Germinal center (tissue), 1 donor: ENCODE measurements at regions not wholly inside any gene's neighbourhood (a gene's known extent, or its start where the extent isn't known, plus 50 kb on each side); places are given as distances from the start of the nearest gene placed in this dataset.

Experiments used
- DNase-seq: peaks from one replicate; pipeline ENCODE4 v3.0.0; 2012; ENCODE audit warnings: mixed read lengths, low spot score

DNA sequence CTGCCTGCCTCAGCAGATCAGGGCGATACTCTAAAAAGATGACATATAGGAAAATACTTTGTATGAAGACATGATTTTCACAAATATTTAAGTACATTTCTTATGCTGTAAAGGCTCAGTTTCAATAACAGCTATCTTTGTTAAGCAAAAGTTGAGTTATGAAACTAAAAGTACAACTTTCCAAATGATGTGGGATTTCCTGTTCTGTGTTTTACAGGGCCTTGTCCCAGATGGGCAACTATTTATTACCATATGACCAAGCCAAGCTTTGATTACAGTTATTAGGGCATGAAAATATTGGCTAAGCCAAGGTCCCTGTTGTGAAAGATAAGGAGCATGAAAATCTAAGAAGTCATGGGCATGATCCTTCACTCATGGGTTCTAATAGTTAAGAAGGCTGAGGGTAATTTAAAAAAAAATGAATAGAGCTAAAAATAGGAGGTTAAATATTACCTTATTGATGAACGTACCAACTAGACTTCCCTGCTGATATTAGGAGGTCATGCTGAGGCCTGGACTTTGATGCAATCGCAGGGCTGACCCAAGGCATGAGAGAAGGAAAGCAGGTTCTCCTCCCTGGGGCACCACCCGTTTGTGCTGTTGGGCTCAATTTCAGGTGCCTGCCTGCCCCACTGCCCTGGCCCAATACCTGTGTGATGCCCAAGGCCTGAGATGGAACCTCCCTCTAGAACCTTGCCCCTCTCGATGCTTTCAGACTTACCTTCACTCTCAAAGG is 294.4 kb upstream of the PRDM1 start:
- no peak for DNase-seq

DNA sequence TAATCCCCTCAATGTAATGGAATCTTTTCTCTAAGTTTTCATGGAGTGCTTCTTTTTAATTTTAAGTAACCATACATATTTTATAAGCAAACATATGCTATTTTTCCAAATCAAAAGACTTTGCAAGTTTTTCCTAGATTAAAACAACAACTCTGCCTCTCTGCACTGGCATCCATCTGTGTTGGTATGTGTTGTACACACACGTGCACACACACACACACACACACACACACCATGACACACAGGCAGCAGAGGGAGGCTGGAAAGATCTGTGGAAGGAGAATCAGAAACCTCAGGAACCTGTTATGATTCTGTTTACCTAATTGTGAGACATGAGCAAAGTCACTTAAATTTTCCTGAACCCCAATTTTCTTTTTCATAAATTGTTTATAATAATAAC is 295.0 kb upstream of the PRDM1 start:
- DNase-seq: no peak

DNA sequence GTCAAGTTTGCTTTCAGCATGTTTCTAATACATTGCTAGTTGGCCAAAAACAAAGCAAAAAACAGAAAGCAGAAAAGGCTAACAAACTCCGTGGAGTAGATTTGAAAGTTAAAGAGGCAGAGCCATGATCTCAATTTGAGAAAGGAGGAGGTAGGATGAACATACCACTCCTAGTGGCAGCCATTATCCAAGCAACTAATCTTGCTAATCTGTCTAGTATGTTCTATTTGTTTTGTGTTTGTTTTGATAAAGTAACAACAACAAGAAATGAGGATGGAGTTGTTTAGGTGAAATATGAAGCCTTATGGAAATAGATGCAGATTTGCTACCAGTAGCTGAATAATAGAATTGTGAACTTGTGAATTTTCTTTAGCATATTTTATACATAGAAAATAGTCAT is 295.5 kb upstream of the PRDM1 start:
- DNase-seq: no peak

DNA sequence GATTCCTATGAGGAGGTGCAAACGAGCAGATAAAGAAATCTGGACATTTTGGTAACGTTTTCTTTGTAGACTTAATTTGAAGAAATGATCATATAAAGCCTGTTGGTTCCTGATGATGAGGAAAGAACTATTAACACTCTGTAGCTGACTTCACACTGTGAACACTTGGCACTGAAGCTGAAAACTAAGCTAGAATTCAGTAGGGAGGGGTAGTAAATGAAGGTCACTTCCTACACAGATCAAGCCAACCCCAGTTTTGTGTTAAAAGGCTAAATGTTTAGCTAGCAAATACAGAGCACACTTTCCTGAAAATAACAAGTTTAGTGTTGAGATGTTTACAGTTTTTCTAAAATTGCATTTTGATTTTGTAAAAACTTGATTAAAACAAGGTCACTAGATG is 296.2 kb upstream of the PRDM1 start:
- no peak for DNase-seq

DNA sequence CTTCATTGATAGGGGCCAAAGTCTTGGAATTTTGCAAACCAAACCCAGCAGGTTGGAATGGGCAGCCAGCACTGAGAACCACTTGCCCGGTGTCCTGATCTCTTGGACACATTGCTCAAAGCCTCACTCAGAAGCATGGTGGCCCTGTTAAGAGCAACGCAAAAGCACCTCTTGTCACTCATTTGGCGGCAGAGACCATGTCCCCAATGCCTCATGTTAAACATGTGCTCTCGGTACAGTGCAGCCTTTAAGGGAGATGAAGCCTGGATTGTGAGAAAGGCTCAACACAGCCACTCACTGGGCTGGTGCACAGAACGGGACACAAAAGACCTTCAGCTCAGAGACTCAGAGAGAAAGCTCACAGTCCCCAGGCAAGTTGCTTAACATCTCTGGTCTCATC is 298.4 kb upstream of the PRDM1 start:
- DNase-seq: no peak

DNA sequence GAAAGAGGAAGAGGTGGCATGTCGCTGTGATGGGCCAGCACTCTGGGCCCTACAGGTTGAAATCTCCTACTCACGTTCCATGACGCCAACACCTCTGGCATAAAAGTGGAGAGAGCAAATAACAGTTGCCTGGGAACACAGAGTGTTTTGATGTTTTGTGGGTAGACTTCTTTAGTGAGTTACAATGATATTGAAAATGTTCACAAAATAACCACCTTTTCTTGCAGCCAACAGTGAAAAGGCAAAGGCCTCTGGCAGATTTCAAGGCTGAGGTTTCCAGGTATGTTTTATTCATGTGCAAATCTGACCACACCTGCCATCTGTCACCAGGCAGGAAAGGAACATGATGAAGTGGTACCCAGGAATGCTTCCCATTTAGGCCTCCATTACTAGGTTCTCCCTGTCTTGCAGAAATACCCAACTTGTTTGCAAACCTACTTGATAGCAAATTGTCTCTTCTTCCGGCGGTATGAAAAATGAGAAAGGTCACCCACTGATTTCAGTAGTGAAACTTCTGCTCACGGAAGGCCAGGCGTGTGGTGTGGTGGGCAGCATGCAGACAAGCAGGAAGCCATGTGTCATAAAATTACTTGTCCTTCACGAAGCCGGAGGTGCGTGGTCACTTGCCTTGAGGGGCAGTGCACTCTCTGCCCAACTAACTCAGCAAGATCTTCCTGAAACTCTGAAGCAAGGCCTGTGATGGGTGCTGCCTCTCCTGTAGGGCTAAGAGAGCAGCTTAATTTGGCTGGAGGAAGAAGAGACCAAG is 299.1 kb upstream of the PRDM1 start:
- DNase-seq: no peak

DNA sequence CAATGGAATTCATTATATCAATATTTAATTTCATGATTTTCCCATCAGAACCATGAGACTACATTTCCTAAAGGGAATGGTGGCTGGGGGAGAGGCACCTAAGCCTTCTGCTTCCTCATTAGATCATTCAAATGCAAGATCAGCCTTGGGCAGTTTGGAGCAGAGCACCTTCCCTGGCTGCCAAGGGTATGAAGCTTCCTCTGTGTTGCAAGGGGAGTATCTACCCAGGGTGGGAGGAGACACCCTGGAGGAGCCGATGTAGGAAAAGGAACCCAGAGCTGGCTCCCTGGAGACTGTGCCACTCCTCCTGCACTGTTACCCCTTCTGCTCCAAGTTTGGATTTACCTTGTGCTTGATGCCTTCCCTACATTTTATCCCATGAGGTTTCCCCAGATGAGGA is 299.7 kb upstream of the PRDM1 start:
- no peak for DNase-seq

DNA sequence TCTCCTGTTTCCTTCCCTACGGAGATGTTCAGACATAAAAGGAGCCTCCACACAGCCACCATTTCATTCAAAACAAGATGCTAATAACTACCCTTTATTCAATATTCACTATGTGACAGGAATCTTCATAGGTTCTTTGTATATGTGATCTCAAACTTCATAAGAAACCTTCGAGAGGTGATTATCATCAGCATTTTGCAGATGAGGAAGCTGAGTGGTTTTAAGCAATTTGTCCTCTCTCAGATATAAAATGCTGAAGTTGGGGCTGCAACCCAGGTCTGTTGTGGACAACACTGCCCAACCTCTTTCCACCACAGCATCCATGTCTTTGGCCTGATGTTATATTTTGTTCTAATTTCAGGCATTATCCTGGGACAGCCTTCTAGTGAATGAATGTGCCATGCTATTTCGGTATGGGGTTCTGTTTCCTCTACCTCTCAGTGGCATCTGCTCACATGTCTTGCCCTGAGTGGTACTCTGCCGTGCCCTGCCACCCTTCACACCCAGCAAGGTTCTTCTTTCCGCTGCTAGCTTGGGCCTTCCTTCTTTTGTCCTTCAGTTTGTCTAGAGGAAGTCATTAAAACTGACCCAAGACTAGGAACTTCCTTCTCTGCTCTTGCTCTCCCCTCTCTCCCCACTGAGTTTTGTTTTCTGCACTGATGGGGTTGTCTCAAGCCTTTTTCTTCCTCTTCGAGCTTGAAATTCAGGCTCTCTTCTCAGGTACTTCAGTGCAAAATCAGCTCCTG is 300.9 kb upstream of the PRDM1 start:
- DNase-seq: no peak

DNA sequence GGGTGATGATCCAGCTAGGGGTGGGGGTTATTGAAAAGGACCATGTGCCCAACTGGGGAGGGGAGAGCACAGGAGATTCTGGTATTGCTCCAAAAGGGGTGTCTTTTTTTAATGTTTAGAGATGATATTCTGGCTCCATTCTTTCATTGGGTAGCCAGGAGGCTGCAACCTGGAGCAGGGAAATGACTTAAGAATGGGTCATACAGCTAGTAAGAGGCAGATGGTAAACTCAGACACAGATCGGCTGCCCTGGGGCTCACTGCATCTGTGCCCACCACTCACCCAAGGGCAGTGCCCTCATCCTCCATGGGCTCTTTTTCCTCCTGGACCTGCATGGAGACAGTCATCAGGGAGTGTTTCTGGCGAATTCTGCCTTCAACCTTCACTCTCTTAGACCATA is 302.0 kb upstream of the PRDM1 start:
- no peak for DNase-seq

DNA sequence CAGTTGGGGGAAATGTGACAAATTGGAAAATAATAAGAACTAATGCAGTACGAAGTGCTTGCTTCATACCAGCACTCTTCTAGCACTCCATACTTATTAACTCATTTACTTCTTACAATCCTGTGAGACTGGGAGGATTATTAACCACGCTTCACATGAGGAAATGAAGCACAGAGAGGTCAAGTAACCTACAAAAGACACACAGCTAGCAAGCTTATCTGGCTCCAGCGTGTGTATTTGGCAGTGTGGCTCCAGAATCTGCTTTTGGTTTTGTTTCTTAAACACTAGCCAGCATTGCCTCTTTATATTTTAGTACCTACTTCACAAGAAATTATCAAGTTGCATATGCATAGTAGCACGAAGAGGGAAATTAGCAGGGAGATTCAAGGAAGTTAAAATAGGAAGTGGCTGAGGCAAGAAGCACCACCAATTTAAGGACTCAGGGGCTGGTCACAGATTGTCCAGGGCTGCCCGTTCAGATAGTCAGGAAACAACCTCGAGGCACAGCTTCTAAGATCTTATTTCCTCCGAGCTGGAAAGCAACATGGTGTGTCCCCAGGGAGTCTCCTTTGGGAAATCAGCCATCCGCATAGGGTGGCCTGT is 302.7 kb upstream of the PRDM1 start:
- no peak for DNase-seq

DNA sequence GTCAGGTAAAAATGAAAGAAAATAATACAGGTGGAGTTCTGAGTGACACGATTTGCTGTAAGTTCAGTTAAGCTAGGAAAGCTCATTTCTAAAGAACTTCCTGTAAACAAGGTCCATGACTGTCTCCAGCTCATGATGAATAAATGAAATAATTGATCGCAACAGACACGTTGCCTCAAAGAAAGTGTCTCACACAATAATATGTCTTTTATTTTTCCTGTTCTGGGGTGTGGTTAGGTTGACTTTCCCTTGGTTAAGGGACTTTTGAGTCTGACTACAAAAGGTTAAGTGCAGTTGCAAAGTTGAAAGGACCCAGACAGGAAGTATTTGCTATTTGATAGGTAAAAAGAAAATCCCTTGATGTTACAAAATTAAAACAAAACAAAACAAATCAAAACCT is 304.2 kb upstream of the PRDM1 start:
- DNase-seq: no peak

DNA sequence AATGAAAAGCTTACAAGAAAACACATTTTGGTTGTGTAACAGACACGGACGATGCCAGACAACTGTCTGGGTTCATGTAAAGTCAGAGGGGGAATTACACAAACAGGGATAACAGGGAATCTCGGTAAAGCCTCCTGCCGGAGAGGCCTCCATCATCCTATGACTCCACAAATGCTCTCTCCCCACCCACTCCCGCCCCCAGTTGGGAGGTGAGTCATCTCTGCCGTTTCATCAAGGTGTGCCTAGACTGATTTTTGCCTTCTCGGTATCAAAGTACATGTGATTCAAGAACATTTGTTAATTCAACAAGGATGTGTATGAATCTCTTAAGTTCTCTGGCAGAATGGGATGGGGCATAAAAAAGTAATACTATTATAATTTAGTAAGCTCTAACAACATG is 304.9 kb upstream of the PRDM1 start:
- no peak for DNase-seq

DNA sequence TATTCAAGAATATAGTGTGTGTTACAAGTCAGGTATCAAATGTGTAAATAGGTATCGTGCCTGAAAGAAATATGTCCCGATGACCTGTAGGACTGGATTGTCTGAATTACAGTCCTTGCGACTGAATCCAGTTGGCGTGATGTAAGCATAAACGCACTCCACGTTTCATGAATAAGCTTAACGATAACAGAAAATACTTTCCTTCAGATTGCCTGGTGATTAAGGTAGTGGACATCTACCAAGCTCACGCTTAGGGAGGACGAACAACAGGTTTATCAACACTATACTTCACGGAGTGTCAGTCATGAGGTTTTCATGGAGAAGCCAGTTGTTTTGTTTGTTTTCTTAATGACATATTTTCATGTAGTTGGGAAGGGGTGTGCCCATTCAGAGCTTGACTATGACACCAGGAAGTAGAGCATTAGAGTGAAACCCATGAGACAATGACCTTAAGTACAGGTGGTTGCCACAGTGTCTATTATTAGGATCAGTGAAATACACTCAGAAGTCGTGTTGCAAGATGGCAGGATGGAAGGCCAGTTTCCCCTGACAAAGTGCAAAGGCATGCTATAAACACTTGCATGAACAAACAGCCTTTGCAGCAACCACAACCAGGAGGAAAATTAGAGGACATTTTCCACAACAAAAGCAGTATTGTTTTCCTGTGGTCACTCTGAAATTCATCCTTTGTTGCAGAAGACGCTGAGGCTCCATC is 305.8 kb upstream of the PRDM1 start:
- no peak for DNase-seq

DNA sequence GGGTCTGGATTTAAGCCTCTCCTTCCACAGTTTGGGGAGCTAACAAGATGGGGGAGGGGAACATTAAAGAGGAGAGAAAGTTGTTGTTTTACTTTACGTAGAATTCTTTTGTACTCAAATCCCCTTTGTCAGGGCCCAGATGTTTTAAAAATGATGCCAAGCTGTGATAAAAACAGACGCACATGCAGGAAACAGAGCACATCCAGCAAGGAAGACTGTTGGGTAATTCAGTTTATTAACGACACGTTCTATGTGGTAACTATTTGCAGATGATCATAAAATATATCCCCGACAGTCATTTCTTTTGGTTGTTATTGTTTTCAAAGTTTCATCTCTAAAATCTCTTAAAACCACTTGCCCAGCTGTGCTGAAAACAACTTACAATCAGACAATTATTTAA is 307.0 kb upstream of the PRDM1 start:
- DNase-seq: no peak

DNA sequence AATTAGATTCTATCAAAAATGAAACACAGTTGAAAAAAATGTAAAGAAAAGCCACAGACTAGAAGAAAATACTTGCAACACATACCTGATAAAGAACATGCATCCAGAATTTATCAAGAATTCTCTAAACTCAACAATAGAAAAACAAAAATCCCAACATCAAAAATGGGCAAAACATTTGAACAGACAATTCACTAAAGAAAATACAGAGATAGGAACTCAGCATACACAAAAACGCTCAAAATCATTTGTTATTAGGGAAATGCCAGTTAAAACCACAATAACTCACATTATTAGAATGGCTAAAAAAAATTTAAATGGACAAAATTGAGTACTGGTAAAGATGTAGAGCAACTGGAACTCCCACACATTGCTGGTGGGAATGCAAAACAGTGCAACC is 311.0 kb upstream of the PRDM1 start:
- DNase-seq: no peak

DNA sequence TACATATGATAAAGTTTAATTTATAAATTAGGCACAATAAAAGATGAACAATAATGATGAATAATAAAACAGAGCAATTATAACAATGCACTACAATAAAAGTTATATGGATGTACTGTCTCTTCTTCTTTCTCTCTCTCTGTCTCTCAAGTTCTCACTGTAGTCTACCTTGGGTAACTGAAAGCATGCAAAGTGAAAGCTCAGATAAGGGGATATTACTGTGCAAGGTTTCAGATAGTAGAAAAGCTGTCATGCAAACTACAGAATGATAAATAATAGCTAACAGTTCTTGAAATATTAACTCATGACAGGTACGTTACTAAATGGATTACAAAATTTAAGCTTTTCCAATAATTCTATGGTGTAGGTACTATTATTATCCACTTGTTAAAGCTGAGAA is 311.9 kb upstream of the PRDM1 start:
- DNase-seq: no peak

DNA sequence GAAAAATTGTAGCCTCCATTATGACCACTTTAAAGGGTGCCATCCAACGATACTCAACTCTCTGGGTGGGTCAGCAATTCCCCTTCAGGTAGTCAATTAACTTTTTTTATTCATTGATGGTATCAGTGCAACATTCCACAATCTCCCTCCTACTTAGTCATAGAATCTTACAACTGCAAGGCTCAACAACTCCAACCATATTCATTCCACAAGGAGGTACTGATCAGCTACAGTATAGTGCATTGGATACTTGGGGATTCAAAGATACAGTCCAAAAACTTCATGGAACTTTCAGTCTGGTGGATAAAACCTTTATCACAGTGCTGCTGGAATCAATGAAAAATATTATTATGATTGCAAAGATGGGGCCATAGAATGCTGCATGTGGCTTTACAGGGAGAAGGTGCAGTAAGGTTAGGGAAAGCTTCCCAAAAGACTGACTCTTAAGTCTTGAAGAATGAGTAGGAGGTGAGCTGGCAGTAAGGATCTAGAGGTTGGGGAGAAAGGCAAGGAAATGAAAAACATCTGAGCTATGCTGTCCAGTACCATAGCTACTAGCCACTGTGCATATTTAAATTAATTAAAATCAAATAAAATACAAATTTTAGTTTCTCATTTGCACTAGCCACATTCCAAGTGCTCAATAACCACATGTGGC is 314.7 kb upstream of the PRDM1 start:
- no peak for DNase-seq

DNA sequence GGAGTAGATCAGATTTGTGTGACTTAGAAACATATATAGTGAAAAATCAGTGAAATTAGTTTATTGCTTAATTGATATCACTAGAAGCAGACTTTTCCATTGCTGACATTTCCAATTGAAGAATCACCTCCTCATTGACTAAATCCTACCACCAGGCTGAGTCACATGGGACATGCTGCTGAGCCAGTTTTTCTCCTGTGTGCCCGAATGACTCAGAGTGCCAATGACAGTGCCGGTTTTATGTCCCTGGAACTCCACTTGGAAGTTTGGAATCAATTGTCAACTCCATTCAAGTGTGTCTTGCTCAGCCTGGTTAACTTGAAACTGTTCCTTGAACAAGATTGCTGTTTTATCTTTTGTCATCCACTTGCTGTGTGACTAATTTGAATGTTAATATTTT is 316.1 kb upstream of the PRDM1 start:
- no peak for DNase-seq

DNA sequence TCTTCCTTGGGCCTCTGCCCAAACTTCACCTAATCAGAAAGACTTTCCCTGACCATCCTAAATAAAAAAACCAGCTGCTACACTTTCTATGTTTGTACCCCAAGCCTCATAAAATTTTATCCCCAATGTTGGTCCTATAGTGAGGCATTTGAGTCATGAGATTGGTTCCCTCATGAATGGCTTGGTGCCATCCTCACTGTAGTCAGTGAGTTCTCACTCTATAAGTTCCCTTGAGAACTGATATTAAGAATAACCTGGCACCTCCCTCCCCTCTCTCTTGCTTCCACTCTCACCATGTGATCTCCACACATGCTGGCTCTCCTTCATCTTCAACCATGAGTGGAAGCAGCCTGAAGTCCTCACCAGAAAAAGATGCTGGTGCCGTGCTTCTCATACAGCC is 316.9 kb upstream of the PRDM1 start:
- no peak for DNase-seq

DNA sequence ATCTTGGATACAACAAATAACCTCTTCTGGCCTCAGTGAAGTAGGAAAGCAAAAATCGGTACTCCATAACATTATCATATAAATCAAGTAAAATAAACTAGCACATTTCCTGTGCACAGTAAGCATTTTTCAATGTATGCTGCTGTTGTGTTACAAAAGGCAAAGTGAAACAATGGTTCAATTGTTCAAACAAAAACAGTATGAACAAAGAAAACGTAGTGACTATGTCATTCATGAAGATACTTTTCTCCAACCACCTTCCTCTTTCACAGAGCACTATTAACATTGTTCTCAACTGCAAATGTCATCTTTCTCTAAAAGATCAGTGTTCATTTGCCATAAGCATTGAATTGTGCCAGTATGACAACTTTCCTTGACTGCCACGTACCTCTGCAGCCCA is 318.6 kb upstream of the PRDM1 start:
- DNase-seq: no peak

DNA sequence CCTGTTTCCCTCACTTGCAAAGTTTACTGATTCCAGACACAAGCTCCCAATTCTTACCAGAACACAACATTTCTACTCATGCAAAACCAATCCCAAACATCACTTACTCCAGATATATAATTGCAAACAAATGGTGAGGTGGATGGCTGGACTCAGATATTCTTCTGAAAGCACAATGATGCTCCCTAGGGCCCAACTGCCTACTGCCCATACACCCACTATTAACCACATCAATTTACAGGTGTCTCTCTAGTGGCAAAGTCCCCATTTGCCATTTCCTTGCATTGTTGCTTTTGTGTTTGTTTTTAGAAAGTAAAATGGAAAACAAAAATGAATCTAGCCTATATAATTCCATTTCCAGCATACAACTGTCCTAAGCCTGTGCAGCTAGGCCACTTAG is 320.9 kb upstream of the PRDM1 start:
- DNase-seq: no peak

DNA sequence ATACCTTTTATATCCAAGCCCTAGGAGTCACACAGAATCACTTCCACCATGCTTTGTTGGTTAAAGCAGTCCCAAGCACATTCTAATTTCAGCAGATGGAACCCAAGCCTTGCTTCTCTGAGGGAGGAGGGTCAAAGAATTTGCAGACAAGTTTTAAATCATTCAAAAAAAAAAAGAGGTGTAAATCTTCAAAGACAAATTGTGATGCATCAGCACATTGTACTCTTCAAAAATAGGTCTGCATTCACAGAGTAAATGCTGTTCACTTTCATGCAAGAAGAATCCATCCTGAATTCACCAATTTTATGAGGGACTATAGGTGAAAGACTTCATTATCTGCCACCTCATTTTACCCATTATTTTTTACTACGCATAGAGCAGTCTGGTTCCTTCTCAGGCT is 321.8 kb upstream of the PRDM1 start:
- no peak for DNase-seq
